ENCODE measurements at regions not wholly inside any gene's neighbourhood (a gene's known extent, or its start where the extent isn't known, plus 50 kb on each side); places are given as distances from the start of the nearest gene placed in this dataset.

DNA sequence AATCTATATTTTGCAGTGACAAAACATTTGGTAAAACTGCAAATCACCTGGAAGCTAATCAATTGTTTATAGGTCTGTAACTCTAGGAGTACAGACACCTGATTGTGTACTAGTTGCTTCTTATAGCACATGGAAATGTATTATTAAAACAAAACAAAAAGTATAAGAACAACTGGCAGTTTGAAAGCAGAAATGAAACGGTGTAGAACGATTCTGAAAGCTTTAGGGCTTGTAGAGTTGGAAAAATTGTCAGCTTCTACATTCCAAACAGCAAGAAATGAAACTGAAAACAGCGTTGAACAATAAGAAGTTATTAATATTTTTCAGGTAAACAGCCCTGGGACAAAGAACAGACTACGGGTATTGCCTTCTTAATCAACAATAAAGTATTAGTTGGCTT is 273.3 kb downstream of the OLFM3 start:
- no peaks in the 10 kb centered on the region for H3K36me3 Mint-ChIP-seq
- no peaks in the 10 kb centered on the region for H3K4me1 Mint-ChIP-seq (ENCODE audit: low read depth)
- no peak overlapping the region for H3K27ac Mint-ChIP-seq
- H3K27me3 Mint-ChIP-seq: peaks cover 10% of the 10 kb centered on the region
- no peaks in the 10 kb centered on the region for H3K9me3 Mint-ChIP-seq (ENCODE audit: low read depth)
- no peak overlapping the region for H3K4me3 Mint-ChIP-seq

DNA sequence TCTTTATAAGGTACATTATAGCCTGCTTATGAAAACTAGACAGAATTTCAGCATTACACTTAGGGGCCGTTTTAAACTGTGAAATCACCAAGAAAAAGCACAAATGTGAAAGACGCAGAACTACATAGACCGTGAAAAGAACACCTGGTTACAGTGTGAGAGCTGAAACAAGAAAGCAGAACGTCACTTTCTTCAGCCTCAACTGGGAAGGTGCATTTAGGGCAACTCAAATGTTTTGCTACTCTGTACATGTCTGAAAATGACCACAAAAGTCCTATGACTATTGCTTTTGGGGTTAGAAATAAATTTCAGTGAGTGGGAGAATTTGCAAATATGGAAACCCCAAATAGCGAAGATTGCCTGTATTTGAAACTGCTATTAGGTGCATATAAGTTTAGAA is 268.7 kb downstream of the OLFM3 start:
- H3K4me1 Mint-ChIP-seq (ENCODE audit: low read depth): no peaks in the 10 kb centered on the region
- H3K4me3 Mint-ChIP-seq: no peak overlapping the region

DNA sequence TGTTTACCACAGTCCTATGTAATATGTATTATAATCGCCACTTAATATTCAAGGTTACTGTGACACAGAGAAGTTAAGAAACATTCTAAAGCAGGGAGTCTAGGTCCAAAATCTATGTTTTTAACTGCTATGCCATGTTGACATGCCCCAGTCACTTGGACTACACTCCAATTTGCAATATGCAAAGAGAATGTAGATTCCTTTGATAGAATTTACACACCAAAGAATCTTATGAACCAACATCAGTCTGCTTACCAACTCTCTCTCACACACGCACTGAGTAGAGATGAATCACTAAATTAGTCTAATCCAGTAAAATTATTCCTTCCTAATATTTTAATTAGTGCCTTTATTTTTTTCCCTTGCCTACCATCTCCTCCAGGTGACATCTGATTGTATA is 266.2 kb downstream of the OLFM3 start:
- no peaks in the 10 kb centered on the region for H3K9me3 Mint-ChIP-seq (ENCODE audit: low read depth)
- no peaks in the 10 kb centered on the region for H3K36me3 Mint-ChIP-seq
- H3K27ac Mint-ChIP-seq: no peak overlapping the region
- H3K4me1 Mint-ChIP-seq (ENCODE audit: low read depth): no peaks in the 10 kb centered on the region
- no peak overlapping the region for H3K4me3 Mint-ChIP-seq
- peaks cover 2% of the 10 kb centered on the region for H3K27me3 Mint-ChIP-seq

More for the DNA sequence above, 268.7 kb downstream of the OLFM3 start:
- no peak overlapping the region for H3K27ac Mint-ChIP-seq
- H3K9me3 Mint-ChIP-seq (ENCODE audit: low read depth): no peaks in the 10 kb centered on the region
- H3K27me3 Mint-ChIP-seq: peaks cover 2% of the 10 kb centered on the region
- no peaks in the 10 kb centered on the region for H3K36me3 Mint-ChIP-seq

DNA sequence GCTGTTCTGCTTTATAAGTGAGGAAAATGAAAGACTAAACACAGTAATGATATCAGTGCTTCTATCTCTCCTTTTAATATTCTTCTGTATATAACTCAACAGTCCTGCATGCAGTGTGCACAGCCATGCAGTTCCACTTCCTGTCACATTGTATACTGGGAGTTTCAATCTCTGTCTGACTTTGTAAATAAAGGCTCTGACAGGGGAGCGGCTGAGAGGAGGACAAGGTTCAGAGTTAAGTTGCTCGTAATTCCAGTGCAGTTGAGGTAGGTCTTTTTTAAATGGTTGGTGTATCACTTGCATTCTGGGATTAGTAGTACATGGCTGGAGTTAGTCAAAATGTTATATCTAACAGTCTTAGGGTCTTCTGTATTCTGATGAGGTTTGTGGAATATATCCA is 264.5 kb downstream of the OLFM3 start:
- Mint-ChIP-seq H3K4me1 (ENCODE audit: low read depth) (no peaks in the 10 kb centered on the region), H3K27me3 (peaks cover 2% of the 10 kb centered on the region), H3K9me3 (ENCODE audit: low read depth) (no peaks in the 10 kb centered on the region), H3K4me3 (no peak overlapping the region), H3K27ac (no peak overlapping the region), H3K36me3 (no peaks in the 10 kb centered on the region)

DNA sequence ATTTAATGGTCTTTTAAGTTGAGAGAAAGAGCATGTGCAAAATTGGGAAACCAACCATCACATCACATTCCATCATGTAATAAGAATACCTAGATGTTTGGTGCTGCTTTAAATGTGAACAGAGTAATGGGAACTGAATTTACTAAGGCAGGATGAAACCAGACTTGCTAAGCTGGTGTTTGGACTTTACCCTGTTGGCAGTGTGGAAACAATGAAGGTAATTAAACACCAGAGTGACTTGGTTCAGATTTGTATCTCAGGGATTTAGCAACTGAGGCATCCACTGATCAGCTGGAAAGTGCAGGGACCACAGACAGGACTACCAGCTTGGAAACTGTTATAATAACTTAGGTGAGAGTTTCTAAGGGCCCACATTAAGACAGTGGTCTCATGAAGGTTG is 263.4 kb downstream of the OLFM3 start:
- H3K4me3 Mint-ChIP-seq: no peak overlapping the region
- peaks cover 2% of the 10 kb centered on the region for H3K27me3 Mint-ChIP-seq
- no peaks in the 10 kb centered on the region for H3K36me3 Mint-ChIP-seq
- no peak overlapping the region for H3K27ac Mint-ChIP-seq
- H3K9me3 Mint-ChIP-seq (ENCODE audit: low read depth): no peaks in the 10 kb centered on the region
- H3K4me1 Mint-ChIP-seq (ENCODE audit: low read depth): no peaks in the 10 kb centered on the region

DNA sequence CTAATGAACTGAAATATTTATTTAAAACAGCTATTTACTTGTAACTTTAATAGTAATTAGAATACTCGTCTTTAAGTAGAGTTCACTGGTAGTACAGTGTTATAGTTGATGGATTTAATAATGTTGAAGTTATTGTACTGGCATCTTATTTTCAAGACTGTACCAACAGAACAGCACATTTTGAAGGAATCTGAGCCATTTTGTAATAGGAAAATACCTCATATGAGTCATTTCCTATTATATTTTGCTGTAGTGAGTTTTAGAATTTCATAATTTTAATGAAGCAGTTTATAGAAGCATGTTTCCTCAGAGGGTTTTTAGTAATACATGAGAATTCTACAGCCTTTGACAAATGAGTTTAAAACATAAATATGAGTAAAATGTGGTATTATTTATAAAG is 258.3 kb downstream of the OLFM3 start:
- Mint-ChIP-seq H3K27ac (no peak overlapping the region), H3K36me3 (no peaks in the 10 kb centered on the region), H3K9me3 (ENCODE audit: low read depth) (no peaks in the 10 kb centered on the region), H3K4me3 (no peak overlapping the region), H3K4me1 (ENCODE audit: low read depth) (no peaks in the 10 kb centered on the region), H3K27me3 (peaks cover 4% of the 10 kb centered on the region)

DNA sequence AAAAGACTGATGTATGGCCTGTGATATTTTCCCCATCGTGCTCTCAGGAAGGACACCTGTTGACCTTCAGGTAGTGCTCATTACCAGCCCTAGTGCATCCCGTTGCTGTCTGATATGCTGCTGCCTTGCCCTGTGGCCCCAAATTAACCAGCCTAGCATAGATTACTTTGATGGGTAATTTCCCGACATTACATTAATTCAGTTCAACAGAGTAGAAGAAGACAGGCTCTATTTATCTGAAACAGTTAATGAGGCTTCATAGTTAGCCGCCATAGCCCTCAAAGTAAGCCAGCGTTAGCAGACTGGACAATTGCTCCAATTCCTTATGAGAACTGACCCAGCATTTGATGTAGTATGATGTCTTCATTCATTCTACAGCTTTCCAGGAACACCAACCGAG is 257.6 kb downstream of the OLFM3 start:
- Mint-ChIP-seq H3K9me3 (ENCODE audit: low read depth) (no peaks in the 10 kb centered on the region), H3K4me1 (ENCODE audit: low read depth) (no peaks in the 10 kb centered on the region), H3K36me3 (no peaks in the 10 kb centered on the region), H3K27me3 (peaks cover 4% of the 10 kb centered on the region), H3K4me3 (no peak overlapping the region), H3K27ac (no peak overlapping the region)

DNA sequence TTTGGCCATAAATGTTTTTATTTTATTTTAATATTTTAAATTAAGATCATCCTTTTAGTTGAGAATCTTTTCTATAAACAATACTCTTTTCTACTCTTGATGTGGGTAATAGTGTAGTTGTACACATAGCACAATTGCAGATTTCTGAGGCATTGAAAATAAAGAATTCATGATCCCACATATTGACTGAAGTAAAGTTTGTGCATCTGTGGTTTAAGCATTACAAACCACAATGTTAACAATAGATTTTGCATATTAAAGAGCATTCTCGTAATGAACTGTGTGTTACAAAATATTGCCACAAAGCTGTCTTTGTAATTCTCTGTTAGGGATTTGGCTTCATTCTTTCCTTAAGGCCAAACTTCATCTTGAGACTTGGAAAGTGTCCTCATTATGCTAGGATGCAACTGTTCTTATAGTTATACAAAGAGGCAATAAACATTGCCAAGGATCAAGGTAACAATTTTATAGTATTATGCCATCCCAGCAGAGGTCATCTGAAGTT is 256.8 kb downstream of the OLFM3 start:
- no peak overlapping the region for H3K27ac Mint-ChIP-seq
- no peaks in the 10 kb centered on the region for H3K4me1 Mint-ChIP-seq (ENCODE audit: low read depth)
- no peaks in the 10 kb centered on the region for H3K36me3 Mint-ChIP-seq
- no peak overlapping the region for H3K4me3 Mint-ChIP-seq
- H3K9me3 Mint-ChIP-seq (ENCODE audit: low read depth): no peaks in the 10 kb centered on the region
- H3K27me3 Mint-ChIP-seq: peaks cover 6% of the 10 kb centered on the region

DNA sequence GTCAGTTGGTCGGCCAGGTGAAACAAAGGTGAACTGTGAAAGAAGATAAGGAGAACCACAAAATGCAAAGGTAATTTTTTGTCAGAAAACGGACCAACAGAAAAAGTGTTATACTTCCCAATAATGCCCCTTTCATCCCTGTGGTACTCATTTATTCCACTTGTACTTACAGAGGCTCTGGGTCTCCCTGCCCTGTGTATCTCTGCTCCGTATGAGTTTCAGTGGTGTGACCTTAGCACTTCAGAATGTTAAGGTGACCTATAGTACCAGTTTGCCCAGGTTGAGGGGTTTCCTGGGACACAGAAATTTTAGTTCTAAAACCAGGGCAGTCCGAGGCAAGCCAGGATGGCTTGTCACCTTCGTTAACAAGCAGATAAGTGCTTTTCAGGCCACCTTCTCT is 254.8 kb downstream of the OLFM3 start:
- no peaks in the 10 kb centered on the region for H3K36me3 Mint-ChIP-seq
- H3K4me1 Mint-ChIP-seq (ENCODE audit: low read depth): no peaks in the 10 kb centered on the region
- no peak overlapping the region for H3K4me3 Mint-ChIP-seq
- no peak overlapping the region for H3K27ac Mint-ChIP-seq
- H3K27me3 Mint-ChIP-seq: peaks cover 8% of the 10 kb centered on the region
- peaks cover 6% of the 10 kb centered on the region for H3K9me3 Mint-ChIP-seq (ENCODE audit: low read depth)

DNA sequence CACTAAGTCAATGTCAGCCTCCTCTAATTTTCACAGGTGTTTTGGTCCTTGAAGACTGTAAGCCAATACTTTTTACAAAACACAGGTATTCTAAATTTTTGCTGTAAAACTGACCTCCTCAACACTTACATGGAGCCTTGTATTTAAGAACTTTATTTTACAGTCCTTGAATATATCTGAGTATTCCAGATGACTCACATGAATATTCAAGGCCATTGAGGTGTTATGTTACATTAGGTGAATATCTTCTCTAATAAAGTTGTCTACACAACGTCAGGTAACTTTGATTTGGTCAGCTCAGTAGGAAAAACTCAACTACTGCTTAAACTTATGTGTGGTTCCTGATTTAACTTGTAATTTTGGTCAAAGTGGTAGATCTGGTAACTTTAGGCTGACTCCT is 254.2 kb downstream of the OLFM3 start:
- H3K4me1 Mint-ChIP-seq (ENCODE audit: low read depth): no peaks in the 10 kb centered on the region
- H3K4me3 Mint-ChIP-seq: no peak overlapping the region
- H3K27me3 Mint-ChIP-seq: peaks cover 8% of the 10 kb centered on the region
- H3K9me3 Mint-ChIP-seq (ENCODE audit: low read depth): peaks cover 6% of the 10 kb centered on the region
- no peak overlapping the region for H3K27ac Mint-ChIP-seq
- H3K36me3 Mint-ChIP-seq: no peaks in the 10 kb centered on the region

DNA sequence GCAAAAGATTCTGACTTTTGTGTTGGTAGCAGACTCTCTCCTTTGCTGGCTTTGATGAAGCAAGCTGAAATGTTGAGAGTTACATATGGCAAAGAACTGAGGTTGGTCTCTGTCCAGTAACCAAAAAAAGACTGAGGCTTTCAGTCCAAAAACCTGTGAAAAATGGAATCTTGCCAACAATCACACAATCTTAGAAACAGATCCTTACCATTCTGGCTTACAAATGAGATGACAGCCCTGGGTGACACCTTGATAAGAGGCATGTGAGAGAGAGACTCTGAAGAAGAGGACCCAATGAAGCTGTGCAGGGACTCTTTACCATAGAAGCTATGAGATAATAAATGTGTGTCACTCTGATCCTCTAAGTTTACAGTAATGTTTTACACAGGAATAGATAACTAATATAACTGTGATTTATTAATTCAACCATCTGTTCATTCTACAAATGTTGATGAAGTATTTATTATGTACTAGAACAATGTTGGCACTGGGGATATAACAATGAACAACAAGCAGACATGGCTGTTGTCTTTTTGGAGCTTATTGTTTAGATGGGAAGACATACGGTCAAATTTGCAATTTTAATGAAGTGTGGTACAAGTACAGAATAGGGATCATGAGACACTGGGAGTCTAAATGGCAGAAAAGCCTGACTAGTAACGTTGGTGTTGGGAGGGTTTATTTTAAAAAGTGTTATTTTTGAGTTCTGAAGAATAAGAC is 251.0 kb downstream of the OLFM3 start:
- H3K9me3 Mint-ChIP-seq (ENCODE audit: low read depth): peaks cover 6% of the 10 kb centered on the region
- no peak overlapping the region for H3K27ac Mint-ChIP-seq
- no peaks in the 10 kb centered on the region for H3K4me1 Mint-ChIP-seq (ENCODE audit: low read depth)
- peaks cover 8% of the 10 kb centered on the region for H3K27me3 Mint-ChIP-seq
- H3K4me3 Mint-ChIP-seq: no peak overlapping the region
- no peaks in the 10 kb centered on the region for H3K36me3 Mint-ChIP-seq

DNA sequence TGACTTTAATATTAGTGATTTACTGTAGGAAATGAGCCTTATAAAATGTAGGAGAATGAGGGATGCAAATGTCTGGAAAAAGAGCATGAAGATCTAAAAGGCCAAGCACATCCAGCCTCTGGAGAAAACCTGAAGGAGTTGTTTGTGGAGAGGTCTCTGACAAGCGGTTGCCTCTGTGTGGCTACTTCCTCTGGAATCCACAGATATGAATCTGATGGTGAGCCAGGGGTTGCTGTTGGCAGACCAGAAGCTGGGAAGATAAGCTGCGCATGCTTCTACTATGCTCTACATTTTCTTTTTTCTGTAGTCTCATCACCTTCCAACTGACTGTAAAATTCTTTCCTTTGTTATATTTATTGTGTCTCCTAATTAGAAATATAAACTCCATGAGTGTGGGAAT is 248.6 kb downstream of the OLFM3 start:
- H3K36me3 Mint-ChIP-seq: no peaks in the 10 kb centered on the region

More for the DNA sequence above, 248.6 kb downstream of the OLFM3 start:
- Mint-ChIP-seq H3K9me3 (ENCODE audit: low read depth) (peaks cover 6% of the 10 kb centered on the region), H3K27me3 (peaks cover 3% of the 10 kb centered on the region), H3K27ac (no peak overlapping the region), H3K4me1 (ENCODE audit: low read depth) (no peaks in the 10 kb centered on the region), H3K4me3 (no peak overlapping the region)

Measured in activated naive CD8-positive, alpha-beta T cell (primary cell).